Heart left ventricle (tissue), 13 donors: ENCODE measurements at regions not wholly inside any gene's neighbourhood (a gene's known extent, or its start where the extent isn't known, plus 50 kb on each side); places are given as distances from the start of the nearest gene placed in this dataset.

Experiments
- CTCF ChIP-seq, 12 donors: fragments of 200-600 bp; sonication (generic) in 4 of 12; IDR thresholded peaks; one replicate each; pipeline versions ENCODE4 v1.5.0 to v1.8.0; 2018 to 2022; ENCODE audit warnings: antibody characterized with exemption in 12 of 12, mild to moderate bottlenecking in 5 of 12
- POLR2A ChIP-seq, 2 donors: fragments of 450-650 bp; IDR thresholded peaks; one replicate each; pipeline ENCODE4 v1.6.1; 2017; ENCODE audit warnings: antibody characterized with exemption in 2 of 2, mild to moderate bottlenecking in 2 of 2, moderate library complexity in 2 of 2
- donor health status: ischemic (EF 13 %, LVEDD 7.1; RV severe dilation, severe dysfunction).
- donor health status: DM: no; HTN: yes; CAD: no.
- donor health status: DM: no; HTN: no; CAD: no.
- donor health status: ischemic (EF 25% LVEDD 6.9; RV normal size, moderate dysfunction).
- donor health status: ischemic (EF 25% LVEDD 5.7; RV mildly dilated, moderate dysfunction).
- donor health status: ischemic (EF 35%, LVEDD 5.7; RV mildly dilated, moderate dysfunction).
- donor health status: nonischemic (EF 11% LVEDD 7.7; RV severe dilation, severe dysfunction).
- donor health status: DM: yes; HTN: yes; CAD: no.
- donor health status: PGD.
- donor health status: ischemic (EF 29% LVEDD 5.4; RV normal size, mild dysfunction).
- donor health status: nonischemic (EF 23%, LVEDD 6.1; RV moderate dilation, normal function).

- TF ChIP-seq CTCF (IDR thresholded peaks at IDR 0.05), result no peak
- no peak for TF ChIP-seq POLR2A (IDR thresholded peaks at IDR 0.05)
Observed at GRCh38 chr7:112990624-112991023, 96.0 kb downstream of the GPR85 start.
